ENCODE measurements at regions not wholly inside any gene's neighbourhood (a gene's known extent, or its start where the extent isn't known, plus 50 kb on each side); places are given as distances from the start of the nearest gene placed in this dataset.

DNA sequence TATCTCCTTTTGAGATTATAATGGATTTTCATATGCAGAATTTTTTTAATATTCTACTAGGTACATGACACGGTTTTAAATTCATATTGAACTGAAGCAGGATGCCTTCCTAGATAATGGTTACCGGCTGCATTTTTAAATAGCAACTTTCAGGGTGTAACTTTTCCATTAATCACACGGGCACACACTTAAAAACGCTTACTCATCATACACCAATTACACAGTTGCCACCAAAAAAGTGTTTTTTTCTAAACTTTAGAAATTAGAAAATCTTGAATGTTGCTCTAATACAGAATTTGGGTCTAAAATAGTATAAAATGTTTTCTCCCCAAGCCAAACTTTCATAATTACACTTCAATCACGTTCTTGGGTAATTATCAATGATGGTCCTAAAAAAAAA, 149.1 kb upstream of the RNF32 start:
- TF ChIP-seq SP1 (IDR thresholded peaks at IDR 0.05) (no peak), L3MBTL2 (conservative IDR thresholded peaks at IDR 0.05) (no peak), SUZ12 (IDR thresholded peaks at IDR 0.05) (no peak), LEF1 (IDR thresholded peaks at IDR 0.05; ENCODE audit: borderline replicate concordance) (no peak), FOXK2 (IDR thresholded peaks at IDR 0.05) (no peak), NFRKB (IDR thresholded peaks at IDR 0.05) (no peak), CTBP1 (IDR thresholded peaks at IDR 0.05; ENCODE audit: borderline replicate concordance) (no peak), HDGF (IDR thresholded peaks at IDR 0.05; ENCODE audit: borderline replicate concordance) (no peak), TARDBP (IDR thresholded peaks at IDR 0.05) (no peak), FOXA1 (IDR thresholded peaks at IDR 0.05) (no peak), ELF4 (IDR thresholded peaks at IDR 0.05) (no peak), BHLHE40 (IDR thresholded peaks at IDR 0.05; ENCODE audit: borderline replicate concordance) (no peak), ZNF384 (IDR thresholded peaks at IDR 0.05) (no peak), ARNT (IDR thresholded peaks at IDR 0.05) (no peak), FOXM1 (IDR thresholded peaks at IDR 0.05; ENCODE audit: borderline replicate concordance) (no peak)
- TF ChIP-seq, protein P1, sequence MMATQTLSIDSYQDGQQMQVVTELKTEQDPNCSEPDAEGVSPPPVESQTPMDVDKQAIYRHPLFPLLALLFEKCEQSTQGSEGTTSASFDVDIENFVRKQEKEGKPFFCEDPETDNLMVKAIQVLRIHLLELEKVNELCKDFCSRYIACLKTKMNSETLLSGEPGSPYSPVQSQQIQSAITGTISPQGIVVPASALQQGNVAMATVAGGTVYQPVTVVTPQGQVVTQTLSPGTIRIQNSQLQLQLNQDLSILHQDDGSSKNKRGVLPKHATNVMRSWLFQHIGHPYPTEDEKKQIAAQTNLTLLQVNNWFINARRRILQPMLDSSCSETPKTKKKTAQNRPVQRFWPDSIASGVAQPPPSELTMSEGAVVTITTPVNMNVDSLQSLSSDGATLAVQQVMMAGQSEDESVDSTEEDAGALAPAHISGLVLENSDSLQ (IDR thresholded peaks at IDR 0.05): no peak
- ChIA-PET POLR2A (no interaction called here), CTCF (interaction anchor here (0.6 kb wide), 1 partner anchor 9 kb away, joined by 3 read pairs; no protein-coding TSS in a partner anchor)
- DNase-seq (ENCODE audit: extremely low spot score): no peak

DNA sequence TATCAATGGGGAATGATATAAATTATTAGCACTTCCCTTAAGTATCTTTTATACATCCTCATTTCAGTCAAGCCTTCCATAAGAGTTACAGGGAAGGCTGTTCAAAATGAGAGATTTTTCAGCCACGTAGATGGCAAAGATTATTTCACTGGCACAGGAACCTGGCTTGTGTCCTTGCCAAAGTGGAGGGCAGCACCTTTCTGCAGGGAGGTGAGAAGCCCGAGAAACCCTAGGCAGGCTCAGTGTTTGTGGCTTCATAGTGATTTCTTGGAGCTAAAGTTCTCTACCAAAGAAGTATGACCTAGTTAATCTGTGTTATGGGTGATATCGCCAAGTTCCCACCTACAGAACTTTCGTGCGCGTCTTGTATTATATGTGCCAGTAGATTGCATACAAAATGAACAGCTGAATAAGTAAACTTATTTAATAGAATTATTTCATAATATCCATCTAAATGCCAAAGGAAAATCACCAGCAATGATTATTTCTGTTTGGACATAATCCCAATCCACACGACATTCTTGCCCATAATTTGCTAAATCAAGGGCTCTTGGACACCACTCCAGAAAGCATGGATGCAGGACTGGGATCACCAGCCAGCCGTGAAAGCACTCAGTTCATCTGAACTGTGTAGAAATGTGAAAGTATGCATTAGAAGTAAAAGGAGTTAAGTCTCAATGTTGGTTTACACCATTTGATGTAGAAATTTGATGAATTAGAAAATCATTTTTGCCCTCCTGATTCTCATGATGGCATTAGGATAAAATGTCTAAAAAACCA, 150.4 kb upstream of the RNF32 start:
- TF ChIP-seq CTBP1 (IDR thresholded peaks at IDR 0.05; ENCODE audit: borderline replicate concordance) (no peak), FOXK2 (IDR thresholded peaks at IDR 0.05) (no peak), SUZ12 (IDR thresholded peaks at IDR 0.05) (no peak), ARNT (IDR thresholded peaks at IDR 0.05) (no peak), BHLHE40 (IDR thresholded peaks at IDR 0.05; ENCODE audit: borderline replicate concordance) (no peak), TARDBP (IDR thresholded peaks at IDR 0.05) (no peak), LEF1 (IDR thresholded peaks at IDR 0.05; ENCODE audit: borderline replicate concordance) (no peak), SP1 (IDR thresholded peaks at IDR 0.05) (no peak), HDGF (IDR thresholded peaks at IDR 0.05; ENCODE audit: borderline replicate concordance) (no peak), FOXA1 (IDR thresholded peaks at IDR 0.05) (no peak)
- CTCF ChIA-PET: no interaction called here
- DNase-seq (ENCODE audit: extremely low spot score): no peak
- POLR2A ChIA-PET: no interaction called here

DNA sequence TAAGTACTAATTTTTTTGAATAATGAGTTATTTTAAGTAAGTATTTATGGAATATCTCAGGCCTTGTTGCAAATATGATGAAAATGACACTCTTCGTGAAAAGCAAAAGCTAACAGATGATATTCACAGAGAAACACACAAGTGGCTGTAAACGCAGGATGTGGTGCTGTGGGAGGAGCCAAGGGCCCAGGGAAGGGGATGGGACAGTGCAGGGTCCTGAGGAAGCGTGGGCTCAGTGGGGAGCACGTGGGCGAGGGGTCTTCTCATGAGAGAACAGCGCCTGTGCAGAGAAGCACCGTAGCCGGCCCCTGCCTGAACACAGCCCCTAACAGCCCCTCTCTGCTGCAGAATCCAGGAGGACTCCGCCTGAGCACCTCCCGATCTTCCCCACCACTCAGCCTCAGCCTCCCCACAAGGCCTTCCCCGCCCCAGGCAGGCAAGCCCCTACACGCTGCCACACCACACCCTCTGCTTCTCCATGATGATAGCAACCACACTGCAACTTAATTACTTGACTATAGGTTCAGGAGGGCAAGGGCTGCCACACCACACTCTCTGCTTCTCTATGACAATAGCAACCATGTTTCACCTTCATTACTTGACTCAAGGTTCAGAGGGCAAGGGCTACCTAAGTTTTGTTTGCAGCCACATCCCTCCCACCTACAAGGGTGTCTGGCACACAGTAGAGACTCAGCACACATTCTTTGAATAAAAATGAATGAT, 152.6 kb upstream of the RNF32 start:
- DNase-seq (ENCODE audit: extremely low spot score): no peak
- ChIA-PET CTCF (no interaction called here), POLR2A (no interaction called here)
- no peak for TF ChIP-seq FOXK2 (IDR thresholded peaks at IDR 0.05)
- TF ChIP-seq NFRKB (IDR thresholded peaks at IDR 0.05): no peak
- TF ChIP-seq TARDBP (IDR thresholded peaks at IDR 0.05): no peak
- no peak for TF ChIP-seq FOXM1 (IDR thresholded peaks at IDR 0.05; ENCODE audit: borderline replicate concordance)
- no peak for TF ChIP-seq L3MBTL2 (conservative IDR thresholded peaks at IDR 0.05)
- no peak for TF ChIP-seq ZNF384 (IDR thresholded peaks at IDR 0.05)
- TF ChIP-seq BHLHE40 (IDR thresholded peaks at IDR 0.05; ENCODE audit: borderline replicate concordance): no peak
- TF ChIP-seq SP1 (IDR thresholded peaks at IDR 0.05): no peak
- no peak for TF ChIP-seq SUZ12 (IDR thresholded peaks at IDR 0.05)
- no peak for TF ChIP-seq LEF1 (IDR thresholded peaks at IDR 0.05; ENCODE audit: borderline replicate concordance)
- no peak for TF ChIP-seq ELF4 (IDR thresholded peaks at IDR 0.05)
- no peak for TF ChIP-seq ARNT (IDR thresholded peaks at IDR 0.05)
- TF ChIP-seq, protein P1 (IDR thresholded peaks at IDR 0.05): no peak

DNA sequence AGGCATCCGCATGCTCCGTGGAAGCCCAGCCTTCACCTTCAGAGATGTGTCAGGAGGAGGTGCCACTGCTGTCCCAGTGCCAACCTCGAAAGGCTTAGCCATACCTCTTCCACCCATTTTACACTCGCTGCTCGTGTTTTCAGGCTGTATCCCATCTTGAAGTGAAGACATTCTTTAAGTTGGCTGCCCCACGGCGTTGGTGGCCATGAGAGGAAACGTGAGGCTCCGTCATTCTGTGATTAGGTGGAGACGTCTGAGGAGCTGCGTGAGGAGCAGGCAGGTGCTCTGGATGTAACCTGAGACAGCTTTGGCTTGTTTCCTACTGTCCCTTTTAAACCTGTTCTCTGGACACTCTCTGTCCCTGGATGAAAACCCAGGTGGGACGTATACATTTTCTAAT, 159.9 kb upstream of the RNF32 start:
- CTCF ChIA-PET: no interaction called here
- POLR2A ChIA-PET: no interaction called here
- no peak for DNase-seq (ENCODE audit: extremely low spot score)
- TF ChIP-seq SP1 (IDR thresholded peaks at IDR 0.05): no peak
- no peak for TF ChIP-seq ARNT (IDR thresholded peaks at IDR 0.05)
- no peak for TF ChIP-seq SUZ12 (IDR thresholded peaks at IDR 0.05)
- no peak for TF ChIP-seq TARDBP (IDR thresholded peaks at IDR 0.05)
- no peak for TF ChIP-seq BHLHE40 (IDR thresholded peaks at IDR 0.05; ENCODE audit: borderline replicate concordance)
- TF ChIP-seq FOXK2 (IDR thresholded peaks at IDR 0.05): no peak
- no peak for TF ChIP-seq L3MBTL2 (conservative IDR thresholded peaks at IDR 0.05)
- TF ChIP-seq HDGF (IDR thresholded peaks at IDR 0.05; ENCODE audit: borderline replicate concordance): no peak
- no peak for TF ChIP-seq FOXM1 (IDR thresholded peaks at IDR 0.05; ENCODE audit: borderline replicate concordance)
- TF ChIP-seq CTBP1 (IDR thresholded peaks at IDR 0.05; ENCODE audit: borderline replicate concordance): no peak
- no peak for TF ChIP-seq NFRKB (IDR thresholded peaks at IDR 0.05)
- TF ChIP-seq, protein P1 (IDR thresholded peaks at IDR 0.05): no peak
- no peak for TF ChIP-seq LEF1 (IDR thresholded peaks at IDR 0.05; ENCODE audit: borderline replicate concordance)
- no peak for TF ChIP-seq ZNF384 (IDR thresholded peaks at IDR 0.05)
- no peak for TF ChIP-seq ELF4 (IDR thresholded peaks at IDR 0.05)
- no peak for TF ChIP-seq FOXA1 (IDR thresholded peaks at IDR 0.05)

GRCh38 chr7:156479596-156479995, 161.0 kb upstream of the RNF32 start:
- ChIA-PET CTCF (interaction anchor here (0.6 to 0.7 kb wide), 3 partner anchors 603 to 1024 kb away, joined by 3 to 4 read pairs (median 3); no protein-coding TSS in a partner anchor), POLR2A (no interaction called here)
- DNase-seq (ENCODE audit: extremely low spot score): no peak
- no peak for TF ChIP-seq ZNF384 (IDR thresholded peaks at IDR 0.05)
- no peak for TF ChIP-seq SUZ12 (IDR thresholded peaks at IDR 0.05)
- no peak for TF ChIP-seq LEF1 (IDR thresholded peaks at IDR 0.05; ENCODE audit: borderline replicate concordance)
- TF ChIP-seq, protein P1 (IDR thresholded peaks at IDR 0.05): no peak
- no peak for TF ChIP-seq ELF4 (IDR thresholded peaks at IDR 0.05)
- no peak for TF ChIP-seq CTBP1 (IDR thresholded peaks at IDR 0.05; ENCODE audit: borderline replicate concordance)
- no peak for TF ChIP-seq FOXA1 (IDR thresholded peaks at IDR 0.05)
